Loucy (cell line): ENCODE measurements at regions not wholly inside any gene's neighbourhood (a gene's known extent, or its start where the extent isn't known, plus 50 kb on each side); places are given as distances from the start of the nearest gene placed in this dataset.

Source experiments
- H2AFZ ChIP-seq: fragments of 200-600 bp; sonication (generic); 2 replicates; pipeline ENCODE4 v1.6.0; 2016; ENCODE audit warnings: antibody characterized with exemption, mild to moderate bottlenecking, low read length, moderate library complexity
- H3F3A ChIP-seq: fragments of 200-600 bp; 2 replicates; pipeline ENCODE4 v1.6.0; 2016; ENCODE audit warnings: antibody characterized with exemption, low read depth, mild to moderate bottlenecking
- H3K27me3 ChIP-seq: fragments of 200-600 bp; sonication (generic); 2 replicates; pipeline ENCODE4 v1.6.1; 2014; ENCODE audit warnings: low read length, mild to moderate bottlenecking; ENCODE audit not compliant: insufficient read depth, poor library complexity, severe bottlenecking
- H3K36me3 ChIP-seq: fragments of 200-600 bp; sonication (generic); 2 replicates; pipeline ENCODE4 v1.6.1; 2016; ENCODE audit warnings: low read length; ENCODE audit not compliant: insufficient read depth
- H3K4me1 ChIP-seq: fragments of 200-600 bp; sonication (generic); 2 replicates; pipeline ENCODE4 v1.5.1; 2014; ENCODE audit warnings: low read length, mild to moderate bottlenecking; ENCODE audit not compliant: insufficient read depth, poor library complexity, severe bottlenecking
- H3K4me2 ChIP-seq: fragments of 200-600 bp; sonication (generic); 2 replicates; pipeline ENCODE4 v1.6.0; 2014; ENCODE audit warnings: antibody characterized with exemption, low read length, low read depth, mild to moderate bottlenecking; ENCODE audit not compliant: poor library complexity, severe bottlenecking
- H3K4me3 ChIP-seq: fragments of 200-600 bp; sonication (generic); 2 replicates; pipeline ENCODE4 v1.5.1; 2014; ENCODE audit warnings: low read length, mild to moderate bottlenecking, mixed read lengths; ENCODE audit not compliant: poor library complexity, severe bottlenecking
- H3K79me2 ChIP-seq: fragments of 200-600 bp; sonication (generic); 2 replicates; pipeline ENCODE4 v1.6.1; 2014; ENCODE audit warnings: low read length; ENCODE audit not compliant: insufficient read depth
- H3K9ac ChIP-seq: fragments of 200-600 bp; sonication (generic); 2 replicates; pipeline ENCODE4 v1.6.0; 2014; ENCODE audit warnings: mild to moderate bottlenecking, low read depth, low read length, moderate library complexity; ENCODE audit not compliant: poor library complexity, severe bottlenecking
- H3K9me2 ChIP-seq: fragments of 200-600 bp; sonication (generic); replicated peaks from 2 replicates; pipeline ENCODE4 v1.6.1; 2016; ENCODE audit warnings: low read depth, low read length, mixed read lengths
- H3K9me3 ChIP-seq: fragments of 200-600 bp; sonication (generic); 2 replicates; pipeline ENCODE4 v1.6.1; 2014; ENCODE audit warnings: mild to moderate bottlenecking, antibody characterized with exemption, low read length, low read depth; ENCODE audit not compliant: insufficient read depth
- H4K20me1 ChIP-seq: fragments of 200-600 bp; sonication (generic); 2 replicates; pipeline ENCODE4 v1.6.0; 2014; ENCODE audit warnings: antibody characterized with exemption, low read length, mild to moderate bottlenecking; ENCODE audit not compliant: insufficient read depth, poor library complexity, severe bottlenecking
- EZH2phosphoT487 ChIP-seq: fragments of 200-600 bp; IDR thresholded peaks from 2 replicates; pipeline ENCODE4 v1.6.1; 2018; ENCODE audit warnings: antibody characterized with exemption, mild to moderate bottlenecking, moderate library complexity, borderline replicate concordance
- TF ChIP-seq, protein P1 (sequence below): fragments of 200-600 bp; sonication (generic); conservative IDR thresholded peaks from 2 replicates; pipeline ENCODE4 v1.5.1; 2014; ENCODE audit warnings: mild to moderate bottlenecking, antibody characterized with exemption, low read length

DNA sequence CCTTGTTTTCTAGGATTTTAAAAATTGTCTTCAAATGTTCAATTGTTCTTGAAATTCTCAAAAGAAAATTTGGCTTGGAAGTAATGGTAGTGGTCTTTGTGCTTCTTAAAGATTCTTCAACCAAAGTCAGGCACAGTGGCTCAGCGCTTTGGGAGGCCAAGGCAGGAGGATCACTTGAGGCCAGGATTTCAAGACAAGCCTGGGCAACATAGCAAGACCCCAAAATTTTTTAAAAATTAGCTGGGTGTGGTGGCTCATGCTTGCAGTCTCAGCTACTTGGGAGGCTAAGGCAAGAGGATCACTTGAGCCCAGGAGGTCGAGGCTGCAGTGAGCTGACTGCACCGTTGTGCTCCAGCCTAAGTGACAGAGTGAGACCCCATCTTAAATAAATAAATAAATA, 153.5 kb upstream of the ZNF507 start:
- H4K20me1 ChIP-seq, result no peaks in the 10 kb centered on the region
- no peak overlapping the region for H3K4me3 ChIP-seq
- H3K79me2 ChIP-seq, result no peaks in the 10 kb centered on the region
- H3K9ac ChIP-seq, result no peak overlapping the region
- no peaks in the 10 kb centered on the region for H3K9me2 ChIP-seq
- no peak for TF ChIP-seq EZH2phosphoT487
- H3K27me3 ChIP-seq, result no peaks in the 10 kb centered on the region
- no peak overlapping the region for H3K4me2 ChIP-seq
- no peaks in the 10 kb centered on the region for H3K4me1 ChIP-seq
- peaks cover 4% of the 10 kb centered on the region; the same call in 1 of the 2 replicates for H3K9me3 ChIP-seq
- H2AFZ ChIP-seq, result no peak overlapping the region
- H3K36me3 ChIP-seq, result no peaks in the 10 kb centered on the region
- H3F3A ChIP-seq, result no peaks in the 10 kb centered on the region

DNA sequence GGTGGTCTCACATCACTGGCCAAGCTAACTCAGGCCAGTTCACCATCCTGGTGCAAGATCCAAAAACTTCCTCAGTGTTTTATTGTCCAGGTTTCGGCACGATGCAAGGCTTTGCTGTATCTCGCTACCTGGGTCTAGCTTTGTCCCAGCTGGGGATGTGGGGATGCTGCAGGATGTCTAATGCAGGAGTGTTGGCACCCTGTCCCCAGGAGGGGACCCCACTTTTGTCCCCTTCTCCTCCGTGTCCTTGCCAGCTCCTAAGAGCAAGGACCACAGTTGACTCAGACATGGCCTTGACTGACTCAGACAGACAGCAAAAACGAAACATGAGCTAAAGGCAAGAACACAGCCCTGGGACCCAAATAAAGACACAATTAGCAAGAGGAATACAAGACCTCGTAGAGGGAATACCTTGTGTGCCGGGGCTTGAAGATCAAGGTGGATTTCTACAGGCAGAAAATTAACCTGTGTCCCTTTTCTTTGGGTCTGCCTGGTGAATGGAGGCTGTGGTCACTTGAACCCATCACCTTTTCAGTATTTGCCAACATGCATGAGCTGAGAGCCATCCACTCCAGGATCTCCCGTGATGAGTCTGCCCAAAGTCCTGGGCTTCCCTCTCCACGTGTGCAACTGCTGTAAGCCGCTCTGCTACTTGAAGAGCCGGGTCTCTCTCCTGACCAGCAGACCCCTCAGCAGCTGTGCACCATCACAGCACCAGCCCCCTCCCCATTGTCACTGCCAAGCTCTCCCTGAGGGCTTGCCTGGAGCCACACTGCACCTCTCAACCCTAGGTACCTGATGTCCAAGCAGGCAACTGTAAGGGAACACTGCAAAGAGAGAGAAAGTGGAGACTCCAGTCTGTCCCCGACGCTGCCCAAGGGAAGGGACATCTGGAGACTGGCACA, 149.5 kb upstream of the ZNF507 start:
- no peak overlapping the region for H3K9ac ChIP-seq
- H3F3A ChIP-seq, result no peaks in the 10 kb centered on the region
- no peaks in the 10 kb centered on the region for H3K27me3 ChIP-seq
- no peak overlapping the region for H3K4me3 ChIP-seq
- no peaks in the 10 kb centered on the region for H3K79me2 ChIP-seq
- no peaks in the 10 kb centered on the region for H3K4me1 ChIP-seq
- no peaks in the 10 kb centered on the region for H3K9me2 ChIP-seq
- TF ChIP-seq, protein P1, sequence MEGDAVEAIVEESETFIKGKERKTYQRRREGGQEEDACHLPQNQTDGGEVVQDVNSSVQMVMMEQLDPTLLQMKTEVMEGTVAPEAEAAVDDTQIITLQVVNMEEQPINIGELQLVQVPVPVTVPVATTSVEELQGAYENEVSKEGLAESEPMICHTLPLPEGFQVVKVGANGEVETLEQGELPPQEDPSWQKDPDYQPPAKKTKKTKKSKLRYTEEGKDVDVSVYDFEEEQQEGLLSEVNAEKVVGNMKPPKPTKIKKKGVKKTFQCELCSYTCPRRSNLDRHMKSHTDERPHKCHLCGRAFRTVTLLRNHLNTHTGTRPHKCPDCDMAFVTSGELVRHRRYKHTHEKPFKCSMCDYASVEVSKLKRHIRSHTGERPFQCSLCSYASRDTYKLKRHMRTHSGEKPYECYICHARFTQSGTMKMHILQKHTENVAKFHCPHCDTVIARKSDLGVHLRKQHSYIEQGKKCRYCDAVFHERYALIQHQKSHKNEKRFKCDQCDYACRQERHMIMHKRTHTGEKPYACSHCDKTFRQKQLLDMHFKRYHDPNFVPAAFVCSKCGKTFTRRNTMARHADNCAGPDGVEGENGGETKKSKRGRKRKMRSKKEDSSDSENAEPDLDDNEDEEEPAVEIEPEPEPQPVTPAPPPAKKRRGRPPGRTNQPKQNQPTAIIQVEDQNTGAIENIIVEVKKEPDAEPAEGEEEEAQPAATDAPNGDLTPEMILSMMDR, result no peak
- no peak for TF ChIP-seq EZH2phosphoT487
- no peaks in the 10 kb centered on the region for H4K20me1 ChIP-seq
- H3K9me3 ChIP-seq, result peaks cover 6% of the 10 kb centered on the region; the same call in 1 of the 2 replicates
- H2AFZ ChIP-seq, result no peak overlapping the region
- no peaks in the 10 kb centered on the region for H3K36me3 ChIP-seq
- no peak overlapping the region for H3K4me2 ChIP-seq

DNA sequence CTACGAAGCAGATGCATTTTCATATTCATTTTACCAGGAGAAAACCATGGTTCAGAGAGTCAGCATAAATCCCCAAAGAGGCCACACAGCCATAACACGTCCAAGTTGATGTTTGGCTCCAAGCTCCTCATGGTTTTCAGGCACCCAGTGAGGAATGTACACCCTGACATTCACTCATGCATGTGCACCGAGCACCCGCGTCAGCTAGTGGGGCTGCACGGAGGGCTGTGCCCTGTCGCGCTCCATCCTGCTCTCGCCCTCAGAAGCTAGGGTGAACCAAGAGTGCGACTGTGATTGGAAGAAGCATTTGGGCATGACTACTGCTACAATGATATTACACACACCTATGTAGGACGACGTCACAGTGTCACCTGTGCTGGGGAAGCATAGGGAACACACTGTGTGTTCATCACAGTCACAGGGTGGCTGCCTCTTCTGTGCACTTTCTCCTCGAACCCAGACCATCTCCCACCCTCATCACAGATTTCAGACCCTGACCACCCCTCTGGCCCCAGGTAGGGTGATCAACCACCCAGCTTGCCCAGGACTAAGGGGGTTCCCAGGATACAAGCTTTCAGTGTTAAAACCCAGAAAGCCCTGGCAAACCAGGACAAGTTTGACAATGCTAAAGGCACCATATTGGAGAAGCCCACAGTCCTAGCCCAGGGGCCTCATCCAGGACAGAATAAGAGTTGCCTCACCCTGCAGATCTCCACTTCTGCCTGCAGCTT, 148.6 kb upstream of the ZNF507 start:
- H3K4me3 ChIP-seq, result no peak overlapping the region
- H3K9me2 ChIP-seq, result no peaks in the 10 kb centered on the region
- H3K79me2 ChIP-seq, result no peaks in the 10 kb centered on the region
- H3K4me2 ChIP-seq, result no peak overlapping the region
- H3K27me3 ChIP-seq, result no peaks in the 10 kb centered on the region
- TF ChIP-seq EZH2phosphoT487, result no peak
- TF ChIP-seq, protein P1, result no peak
- no peaks in the 10 kb centered on the region for H3K4me1 ChIP-seq
- peaks cover 6% of the 10 kb centered on the region; the same call in 1 of the 2 replicates for H3K9me3 ChIP-seq
- no peaks in the 10 kb centered on the region for H3F3A ChIP-seq
- H3K9ac ChIP-seq, result no peak overlapping the region
- H4K20me1 ChIP-seq, result no peaks in the 10 kb centered on the region
- H3K36me3 ChIP-seq, result no peaks in the 10 kb centered on the region
- H2AFZ ChIP-seq, result no peak overlapping the region
